HepG2 (cell line): ENCODE measurements at regions not wholly inside any gene's neighbourhood (a gene's known extent, or its start where the extent isn't known, plus 50 kb on each side); places are given as distances from the start of the nearest gene placed in this dataset.

ENCODE experiments used
- ATAC-seq: fragments of 200-7000 bp; cut with Tn5 transposase; 3 replicates; pipeline ENCODE4 v1.9.1; 2020; ENCODE audit warnings: mild to moderate bottlenecking, moderate library complexity
- BruUV-seq: library from RNA; stranded (reverse); fragments of 400-500 nt; replicated peaks from 2 replicates; lab custom pipeline; 2021; lab: Mats Ljungman, UMichigan
- CTCF ChIA-PET: fragments of 300-600 bp; formaldehyde crosslinking; extraction: SDS; loops from one replicate; lab custom pipeline; 2021; ENCODE audit warnings: low total read pairs, inconsistent platforms, low intra/inter-chr PET ratio; lab: Yijun Ruan, JAX
- POLR2A ChIA-PET: fragments of 350-600 bp; sonication (Branson Sonifier 250); formaldehyde crosslinking; loops from one replicate; lab custom pipeline; 2020; ENCODE audit warnings: antibody characterized with exemption, inconsistent platforms; lab: Yijun Ruan, JAX
- DNase-seq: peaks from one replicate; pipeline ENCODE4 v3.0.0-alpha.2; 2015; ENCODE audit warnings: low spot score
- FAIRE-seq: peaks from 3 replicates; lab custom pipeline; 2011; peaks lifted over from hg19 to GRCh38; lab: Jason Lieb, UNC
- H2AFZ ChIP-seq: one replicate; pipeline ENCODE4 v1.6.1; 2011; ENCODE audit warnings: low read length, inconsistent platforms
- H3K27ac ChIP-seq: fragments of 300-600 bp; 3 replicates; pipeline ENCODE4 v1.8.0; 2011; ENCODE audit warnings: mixed run types, mild to moderate bottlenecking, mixed read lengths, low read length, inconsistent platforms; ENCODE audit not compliant: insufficient read depth; ENCODE audit errors: extremely low read length
- H3K27me3 ChIP-seq, 2 experiments: fragments of 200-600 bp in 1 of 2; 2 replicates in 1 of 2; 3 replicates in 1 of 2; pipeline versions ENCODE4 v1.6.0 to v1.8.0; 2011; ENCODE audit warnings: low read length in 2 of 2, mild to moderate bottlenecking in 2 of 2, moderate library complexity in 2 of 2, inconsistent platforms in 1 of 2; ENCODE audit not compliant: insufficient read depth in 2 of 2, control insufficient read depth in 1 of 2
- H3K36me3 ChIP-seq, 2 experiments: fragments of 200-600 bp in 1 of 2; replicated peaks in 1 of 2; 2 replicates in 1 of 2; 3 replicates in 1 of 2; pipeline versions ENCODE4 v1.5.1 to v1.8.0; 2011; ENCODE audit warnings: low read length in 2 of 2, inconsistent platforms in 1 of 2; ENCODE audit not compliant: insufficient read depth in 2 of 2, control insufficient read depth in 1 of 2
- H3K4me1 ChIP-seq: 2 replicates; pipeline ENCODE4 v1.5.1; 2012; ENCODE audit warnings: low read length, inconsistent platforms; ENCODE audit not compliant: insufficient read depth
- H3K4me2 ChIP-seq: 2 replicates; pipeline ENCODE4 v1.6.0; 2011; ENCODE audit warnings: low read depth, low read length, inconsistent platforms
- H3K4me3 ChIP-seq, 3 experiments: fragments of 200-600 bp in 1 of 3; sonication (generic), shearing (Covaris generic) in 1 of 3; replicated peaks in 1 of 3; 2 replicates each; pipeline ENCODE4 v1.5.1; 2011 to 2016; ENCODE audit warnings: low read length in 3 of 3, inconsistent platforms in 2 of 3, low read depth in 2 of 3, mild to moderate bottlenecking in 2 of 3, control low read depth in 1 of 3, mixed read lengths in 1 of 3; ENCODE audit not compliant: insufficient read depth in 1 of 3
- H3K79me2 ChIP-seq: one replicate; pipeline ENCODE4 v1.6.1; 2011; ENCODE audit warnings: low read length, inconsistent platforms; ENCODE audit not compliant: insufficient read depth
- H3K9ac ChIP-seq: 2 replicates; pipeline ENCODE4 v1.6.0; 2011; ENCODE audit warnings: mild to moderate bottlenecking, low read depth, low read length, inconsistent platforms; ENCODE audit not compliant: insufficient read depth
- H3K9me3 ChIP-seq: 2 replicates; pipeline ENCODE4 v1.5.1; 2012; ENCODE audit warnings: mild to moderate bottlenecking, low read length
- H4K20me1 ChIP-seq: 2 replicates; pipeline ENCODE4 v1.6.0; 2011; ENCODE audit warnings: inconsistent platforms, mild to moderate bottlenecking, low read length, moderate library complexity; ENCODE audit not compliant: insufficient read depth
- FOXA1 ChIP-seq, 2 experiments: fragments of 450-650 bp in 1 of 2; sonication (generic) in 1 of 2; formaldehyde crosslinking in 1 of 2; IDR thresholded peaks; 2 replicates each; pipeline versions ENCODE4 v1.4.0 to v1.6.1; 2016 to 2020; ENCODE audit warnings: missing genetic modification reagents in 1 of 2
- GTF2F1 ChIP-seq: fragments of 150-350 bp; IDR thresholded peaks from 2 replicates; pipeline ENCODE4 v1.6.1; 2014; ENCODE audit warnings: low read length
- HDAC2 ChIP-seq: sonication (generic); formaldehyde crosslinking; IDR thresholded peaks from 2 replicates; pipeline ENCODE4 v1.4.0; 2020; ENCODE audit warnings: missing genetic modification reagents
- HNF4A ChIP-seq: sonication (generic); formaldehyde crosslinking; IDR thresholded peaks from 2 replicates; pipeline ENCODE4 v1.4.0; 2020; ENCODE audit warnings: missing genetic modification reagents
- MTA1 ChIP-seq: sonication (generic); formaldehyde crosslinking; IDR thresholded peaks from 2 replicates; pipeline ENCODE4 v1.4.0; 2020; ENCODE audit warnings: missing genetic modification reagents, mild to moderate bottlenecking, borderline replicate concordance
- RARG ChIP-seq: sonication (generic); formaldehyde crosslinking; IDR thresholded peaks from 2 replicates; pipeline ENCODE4 v1.4.0; 2020; ENCODE audit warnings: low read depth, mild to moderate bottlenecking, missing genetic modification reagents
- ZNF230 ChIP-seq: sonication (generic); formaldehyde crosslinking; IDR thresholded peaks from 2 replicates; pipeline ENCODE4 v1.4.0; 2020; ENCODE audit warnings: mild to moderate bottlenecking, missing genetic modification reagents
- WGBS: methylation state at CpG from one replicate; pipeline ENCODE4 v1.1.6; 2017; ENCODE audit warnings: low lambda C conversion rate; 5-methylcytosine and 5-hydroxymethylcytosine counted together
- in situ Hi-C: cut with HindIII; loops from 2 replicates; pipeline ENCODE4 v1.10.0; 2017; ENCODE audit warnings: low pct_unique_long_range_greater_than_20kb; ENCODE audit not compliant: extremely low pct_ligation_motif_present
- intact Hi-C: fragments of 100-400 bp; cut with micrococcal nuclease; formaldehyde crosslinking; loops from one replicate; pipeline ENCODE4 v1.10.0; 2022; ENCODE audit not compliant: unreplicated experiment
- TF ChIP-seq, protein P1 (sequence below): sonication (generic); formaldehyde crosslinking; IDR thresholded peaks from 2 replicates; pipeline ENCODE4 v1.4.0; 2020; ENCODE audit warnings: missing genetic modification reagents
- TF ChIP-seq, protein P2 (sequence below): sonication (generic); formaldehyde crosslinking; IDR thresholded peaks from 2 replicates; pipeline ENCODE4 v1.8.1; 2023; ENCODE audit warnings: missing genetic modification reagents, inconsistent platforms, borderline replicate concordance
- TF ChIP-seq, protein P3 (sequence below): sonication (generic); formaldehyde crosslinking; IDR thresholded peaks from 2 replicates; pipeline ENCODE4 v1.5.1; 2020; ENCODE audit warnings: missing genetic modification reagents, mild to moderate bottlenecking, borderline replicate concordance
- TF ChIP-seq, protein P4 (sequence below): sonication (generic); formaldehyde crosslinking; IDR thresholded peaks from 2 replicates; pipeline ENCODE4 v1.4.0; 2020; ENCODE audit warnings: missing genetic modification reagents
- TF ChIP-seq, protein P5 (sequence below): sonication (generic); formaldehyde crosslinking; IDR thresholded peaks from 2 replicates; pipeline ENCODE4 v1.5.0; 2020; ENCODE audit warnings: missing genetic modification reagents

DNA sequence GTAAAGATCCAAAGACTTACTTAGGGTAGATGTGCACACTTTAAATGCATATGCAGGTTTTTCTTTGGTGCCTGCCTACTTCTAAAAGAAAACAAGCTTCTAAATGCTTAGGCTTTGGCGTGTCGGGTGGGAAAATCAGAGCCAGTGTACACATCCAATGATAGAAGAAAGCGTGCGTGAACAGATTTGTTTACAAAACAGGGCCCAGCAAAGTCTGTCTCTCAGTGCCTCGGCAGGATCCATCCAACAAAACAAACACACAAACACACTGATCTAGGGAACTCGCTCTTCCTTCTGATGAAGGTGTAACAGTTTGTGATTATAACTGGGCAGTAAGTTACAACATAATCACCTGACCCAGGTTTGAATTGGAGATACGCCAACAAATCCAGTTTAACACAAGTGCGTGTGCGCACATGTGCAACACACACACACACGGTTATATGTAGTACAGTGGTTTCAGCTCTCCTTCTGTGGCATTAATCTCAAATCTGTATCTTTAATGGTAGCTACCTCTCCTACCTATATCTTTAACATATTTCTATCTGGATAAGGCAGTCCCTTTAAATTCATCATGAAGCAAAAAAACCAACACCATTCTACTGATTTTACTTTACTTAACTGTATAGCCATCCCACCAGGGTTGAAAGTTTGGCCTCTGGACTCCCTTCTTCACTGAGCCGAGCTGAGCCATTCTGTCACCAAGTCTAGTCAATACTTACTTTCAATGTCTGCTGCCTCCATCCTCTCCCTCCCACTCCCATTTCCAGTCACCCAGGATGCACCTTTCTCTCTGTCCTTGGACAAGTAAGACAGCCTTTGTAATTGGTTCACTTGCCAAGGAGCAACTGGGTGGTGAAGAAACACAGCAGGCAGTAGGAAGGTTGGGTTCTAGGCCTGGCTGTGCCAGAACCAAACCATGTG is 184.4 kb upstream of the KLF14 start:
- H3K27me3 ChIP-seq = no peaks in the 10 kb centered on the region
- H3K36me3 ChIP-seq = peaks cover 5 to 14% of the 10 kb centered on the region in 2 experiments
- FAIRE-seq = no peak
- CTCF ChIA-PET = no interaction called here
- DNase-seq = no peak
- peak overlapping the region; percentile 94 for H3K27ac ChIP-seq
- WGBS = 29% methylated on average over 11 of the region's 11 CpGs
- in situ Hi-C loops = no loop called here
- peak overlapping the region; percentile 98 for H3K4me2 ChIP-seq
- peaks cover 95% of the 10 kb centered on the region for H3K4me1 ChIP-seq
- no peak overlapping the region for H2AFZ ChIP-seq
- 0 out of 3 replicates have a peak, but pooled peaks have one; percentile 8 for ATAC-seq
- intact Hi-C loops = no loop called here
- H3K4me3 ChIP-seq = peak overlapping the region; percentile 60 to 72 (median 70)
- peak overlapping the region; percentile 76 for H3K9ac ChIP-seq
- H4K20me1 ChIP-seq = 0 out of 2 replicates have a peak, but pooled peaks cover 4% of the 10 kb centered on the region
- no TSS peak for BruUV-seq
- POLR2A ChIA-PET = interaction anchor here (0.8 to 2.1 kb wide), 5 partner anchors 14 to 28 kb away, joined by 3 to 8 read pairs (median 5); no protein-coding TSS in a partner anchor
- H3K79me2 ChIP-seq = peaks cover 98% of the 10 kb centered on the region
- H3K9me3 ChIP-seq = no peaks in the 10 kb centered on the region
- TF ChIP-seq, protein P1, sequence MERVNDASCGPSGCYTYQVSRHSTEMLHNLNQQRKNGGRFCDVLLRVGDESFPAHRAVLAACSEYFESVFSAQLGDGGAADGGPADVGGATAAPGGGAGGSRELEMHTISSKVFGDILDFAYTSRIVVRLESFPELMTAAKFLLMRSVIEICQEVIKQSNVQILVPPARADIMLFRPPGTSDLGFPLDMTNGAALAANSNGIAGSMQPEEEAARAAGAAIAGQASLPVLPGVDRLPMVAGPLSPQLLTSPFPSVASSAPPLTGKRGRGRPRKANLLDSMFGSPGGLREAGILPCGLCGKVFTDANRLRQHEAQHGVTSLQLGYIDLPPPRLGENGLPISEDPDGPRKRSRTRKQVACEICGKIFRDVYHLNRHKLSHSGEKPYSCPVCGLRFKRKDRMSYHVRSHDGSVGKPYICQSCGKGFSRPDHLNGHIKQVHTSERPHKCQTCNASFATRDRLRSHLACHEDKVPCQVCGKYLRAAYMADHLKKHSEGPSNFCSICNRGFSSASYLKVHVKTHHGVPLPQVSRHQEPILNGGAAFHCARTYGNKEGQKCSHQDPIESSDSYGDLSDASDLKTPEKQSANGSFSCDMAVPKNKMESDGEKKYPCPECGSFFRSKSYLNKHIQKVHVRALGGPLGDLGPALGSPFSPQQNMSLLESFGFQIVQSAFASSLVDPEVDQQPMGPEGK = no peak
- TF ChIP-seq HDAC2 = peak; percentile 19; the same call in 1 of the 2 replicates
- TF ChIP-seq GTF2F1 = no peak
- TF ChIP-seq, protein P2, sequence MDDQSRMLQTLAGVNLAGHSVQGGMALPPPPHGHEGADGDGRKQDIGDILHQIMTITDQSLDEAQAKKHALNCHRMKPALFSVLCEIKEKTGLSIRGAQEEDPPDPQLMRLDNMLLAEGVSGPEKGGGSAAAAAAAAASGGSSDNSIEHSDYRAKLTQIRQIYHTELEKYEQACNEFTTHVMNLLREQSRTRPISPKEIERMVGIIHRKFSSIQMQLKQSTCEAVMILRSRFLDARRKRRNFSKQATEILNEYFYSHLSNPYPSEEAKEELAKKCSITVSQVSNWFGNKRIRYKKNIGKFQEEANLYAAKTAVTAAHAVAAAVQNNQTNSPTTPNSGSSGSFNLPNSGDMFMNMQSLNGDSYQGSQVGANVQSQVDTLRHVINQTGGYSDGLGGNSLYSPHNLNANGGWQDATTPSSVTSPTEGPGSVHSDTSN (CRISPR knock-in tag) = no peak
- TF ChIP-seq ZNF230 (CRISPR knock-in tag) = no peak
- no peak for TF ChIP-seq RARG
- TF ChIP-seq, protein P3, sequence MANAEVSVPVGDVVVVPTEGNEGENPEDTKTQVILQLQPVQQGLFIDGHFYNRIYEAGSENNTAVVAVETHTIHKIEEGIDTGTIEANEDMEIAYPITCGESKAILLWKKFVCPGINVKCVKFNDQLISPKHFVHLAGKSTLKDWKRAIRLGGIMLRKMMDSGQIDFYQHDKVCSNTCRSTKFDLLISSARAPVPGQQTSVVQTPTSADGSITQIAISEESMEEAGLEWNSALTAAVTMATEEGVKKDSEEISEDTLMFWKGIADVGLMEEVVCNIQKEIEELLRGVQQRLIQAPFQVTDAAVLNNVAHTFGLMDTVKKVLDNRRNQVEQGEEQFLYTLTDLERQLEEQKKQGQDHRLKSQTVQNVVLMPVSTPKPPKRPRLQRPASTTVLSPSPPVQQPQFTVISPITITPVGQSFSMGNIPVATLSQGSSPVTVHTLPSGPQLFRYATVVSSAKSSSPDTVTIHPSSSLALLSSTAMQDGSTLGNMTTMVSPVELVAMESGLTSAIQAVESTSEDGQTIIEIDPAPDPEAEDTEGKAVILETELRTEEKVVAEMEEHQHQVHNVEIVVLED (CRISPR knock-in tag) = no peak
- TF ChIP-seq FOXA1 (IDR thresholded peaks at IDR 0.05) = no peak
- 0 out of 2 replicates have a peak, but pooled peaks have one; percentile 10 for TF ChIP-seq FOXA1 (CRISPR knock-in tag; IDR thresholded peaks at IDR 0.05)
- TF ChIP-seq, protein P4, sequence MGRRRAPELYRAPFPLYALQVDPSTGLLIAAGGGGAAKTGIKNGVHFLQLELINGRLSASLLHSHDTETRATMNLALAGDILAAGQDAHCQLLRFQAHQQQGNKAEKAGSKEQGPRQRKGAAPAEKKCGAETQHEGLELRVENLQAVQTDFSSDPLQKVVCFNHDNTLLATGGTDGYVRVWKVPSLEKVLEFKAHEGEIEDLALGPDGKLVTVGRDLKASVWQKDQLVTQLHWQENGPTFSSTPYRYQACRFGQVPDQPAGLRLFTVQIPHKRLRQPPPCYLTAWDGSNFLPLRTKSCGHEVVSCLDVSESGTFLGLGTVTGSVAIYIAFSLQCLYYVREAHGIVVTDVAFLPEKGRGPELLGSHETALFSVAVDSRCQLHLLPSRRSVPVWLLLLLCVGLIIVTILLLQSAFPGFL (CRISPR knock-in tag) = no peak
- peak; percentile 14; the same call in 1 of the 2 replicates for TF ChIP-seq HNF4A (CRISPR knock-in tag)
- TF ChIP-seq, protein P5, sequence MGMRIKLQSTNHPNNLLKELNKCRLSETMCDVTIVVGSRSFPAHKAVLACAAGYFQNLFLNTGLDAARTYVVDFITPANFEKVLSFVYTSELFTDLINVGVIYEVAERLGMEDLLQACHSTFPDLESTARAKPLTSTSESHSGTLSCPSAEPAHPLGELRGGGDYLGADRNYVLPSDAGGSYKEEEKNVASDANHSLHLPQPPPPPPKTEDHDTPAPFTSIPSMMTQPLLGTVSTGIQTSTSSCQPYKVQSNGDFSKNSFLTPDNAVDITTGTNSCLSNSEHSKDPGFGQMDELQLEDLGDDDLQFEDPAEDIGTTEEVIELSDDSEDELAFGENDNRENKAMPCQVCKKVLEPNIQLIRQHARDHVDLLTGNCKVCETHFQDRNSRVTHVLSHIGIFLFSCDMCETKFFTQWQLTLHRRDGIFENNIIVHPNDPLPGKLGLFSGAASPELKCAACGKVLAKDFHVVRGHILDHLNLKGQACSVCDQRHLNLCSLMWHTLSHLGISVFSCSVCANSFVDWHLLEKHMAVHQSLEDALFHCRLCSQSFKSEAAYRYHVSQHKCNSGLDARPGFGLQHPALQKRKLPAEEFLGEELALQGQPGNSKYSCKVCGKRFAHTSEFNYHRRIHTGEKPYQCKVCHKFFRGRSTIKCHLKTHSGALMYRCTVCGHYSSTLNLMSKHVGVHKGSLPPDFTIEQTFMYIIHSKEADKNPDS (CRISPR knock-in tag) = no peak
- no peak for TF ChIP-seq MTA1 (CRISPR knock-in tag)
